Activated CD8-positive, alpha-beta T cell treated with anti-CD3 and anti-CD28 coated beads for 36 hours (primary cell): ENCODE measurements at regions not wholly inside any gene's neighbourhood (a gene's known extent, or its start where the extent isn't known, plus 50 kb on each side); places are given as distances from the start of the nearest gene placed in this dataset.

Experiments used
- ATAC-seq: fragments of 200-7000 bp; cut with Tn5 transposase; one replicate; pipeline ENCODE4 v1.10.0; 2021; ENCODE audit warnings: mild to moderate bottlenecking, moderate library complexity
- CTCF ChIA-PET: fragments of 350-600 bp; sonication (Branson Sonifier 250); formaldehyde crosslinking; loops from one replicate; lab custom pipeline; 2021; ENCODE audit warnings: antibody characterized with exemption; lab: Charles Lee
- POLR2A ChIA-PET: fragments of 350-600 bp; sonication (Branson Sonifier 250); formaldehyde crosslinking; loops from one replicate; lab custom pipeline; 2021; ENCODE audit warnings: antibody characterized with exemption; lab: Charles Lee
- DNase-seq: peaks from one replicate; pipeline ENCODE4 v3.0.0-alpha.2; 2020
- H3K27ac Mint-ChIP-seq: one replicate; pipeline ENCODE4 v1.8.0; 2021; ENCODE audit warnings: mild to moderate bottlenecking, mixed read lengths
- H3K27me3 Mint-ChIP-seq: one replicate; pipeline ENCODE4 v1.8.0; 2021; ENCODE audit warnings: mixed read lengths
- H3K36me3 Mint-ChIP-seq: one replicate; pipeline ENCODE4 v1.8.0; 2021; ENCODE audit warnings: low read depth, mixed read lengths
- H3K4me1 Mint-ChIP-seq: one replicate; pipeline ENCODE4 v1.8.0; 2021; ENCODE audit warnings: low read depth, mixed read lengths
- H3K4me3 Mint-ChIP-seq: one replicate; pipeline ENCODE4 v1.8.0; 2021; ENCODE audit warnings: mild to moderate bottlenecking, moderate library complexity, mixed read lengths
- H3K9me3 Mint-ChIP-seq: one replicate; pipeline ENCODE4 v1.8.0; 2021; ENCODE audit warnings: mixed read lengths
- CTCF ChIP-seq: fragments of 200-600 bp; IDR thresholded peaks from one replicate; pipeline ENCODE4 v1.8.0; 2022; ENCODE audit warnings: antibody characterized with exemption, mild to moderate bottlenecking
- intact Hi-C: fragments of 100-400 bp; cut with micrococcal nuclease; formaldehyde crosslinking; loops from one replicate; pipeline ENCODE4 v1.10.0; 2022

GRCh38 chr14:81801921-81802320 is 268.3 kb upstream of the SEL1L start:
- ChIA-PET POLR2A (no interaction called here), CTCF (no interaction called here)
- Mint-ChIP-seq H3K4me1 (no peaks in the 10 kb centered on the region), H3K9me3 (peaks cover 2% of the 10 kb centered on the region), H3K27ac (no peak overlapping the region), H3K36me3 (no peaks in the 10 kb centered on the region), H3K27me3 (no peaks in the 10 kb centered on the region), H3K4me3 (no peak overlapping the region)
- intact Hi-C loops = no loop called here
- DNase-seq (no peak), ATAC-seq (no peak)
- TF ChIP-seq CTCF = no peak

- intact Hi-C loops = no loop called here
- POLR2A ChIA-PET = no interaction called here
- ATAC-seq (no peak), DNase-seq (no peak)
- no peaks in the 10 kb centered on the region for H3K4me1 Mint-ChIP-seq
- CTCF ChIA-PET = no interaction called here
- no peak overlapping the region for H3K4me3 Mint-ChIP-seq
- no peaks in the 10 kb centered on the region for H3K36me3 Mint-ChIP-seq
- peaks cover 2% of the 10 kb centered on the region for H3K9me3 Mint-ChIP-seq
- no peak for TF ChIP-seq CTCF
- no peaks in the 10 kb centered on the region for H3K27me3 Mint-ChIP-seq
- no peak overlapping the region for H3K27ac Mint-ChIP-seq
Measured at GRCh38 chr14:81802341-81802740, 268.7 kb upstream of the SEL1L start.

- Mint-ChIP-seq H3K4me3 (no peak overlapping the region), H3K36me3 (no peaks in the 10 kb centered on the region), H3K27me3 (no peaks in the 10 kb centered on the region), H3K4me1 (no peaks in the 10 kb centered on the region), H3K9me3 (peaks cover 2% of the 10 kb centered on the region), H3K27ac (no peak overlapping the region)
- ATAC-seq (no peak), DNase-seq (no peak)
- intact Hi-C loops = no loop called here
- CTCF ChIA-PET = interaction anchor here (1.0 kb wide), 1 partner anchor 208 kb away, joined by 3 read pairs; no protein-coding TSS in a partner anchor
- no peak for TF ChIP-seq CTCF
- POLR2A ChIA-PET = no interaction called here
Measured at GRCh38 chr14:81805785-81806184, 272.1 kb upstream of the SEL1L start.

- CTCF ChIA-PET = no interaction called here
- Mint-ChIP-seq H3K27ac (no peak overlapping the region), H3K4me1 (no peaks in the 10 kb centered on the region), H3K4me3 (no peak overlapping the region), H3K27me3 (no peaks in the 10 kb centered on the region), H3K9me3 (no peaks in the 10 kb centered on the region), H3K36me3 (no peaks in the 10 kb centered on the region)
- intact Hi-C loops = no loop called here
- no peak for TF ChIP-seq CTCF
- DNase-seq (no peak), ATAC-seq (no peak)
- POLR2A ChIA-PET = no interaction called here
Measured at GRCh38 chr14:81811705-81812269, 278.1 kb upstream of the SEL1L start.

GRCh38 chr14:81818271-81818670 is 284.6 kb upstream of the SEL1L start:
- ChIA-PET CTCF (interaction anchor here (0.8 kb wide), 1 partner anchor 16 kb away, joined by 3 read pairs; no protein-coding TSS in a partner anchor), POLR2A (no interaction called here)
- H3K27ac Mint-ChIP-seq = no peak overlapping the region
- DNase-seq (no peak), ATAC-seq (no peak)
- H3K9me3 Mint-ChIP-seq = peaks cover 2% of the 10 kb centered on the region
- H3K4me3 Mint-ChIP-seq = no peak overlapping the region
- intact Hi-C loops = no loop called here
- no peaks in the 10 kb centered on the region for H3K36me3 Mint-ChIP-seq
- TF ChIP-seq CTCF = no peak
- H3K27me3 Mint-ChIP-seq = no peaks in the 10 kb centered on the region
- H3K4me1 Mint-ChIP-seq = no peaks in the 10 kb centered on the region
